H1 (cell line): ENCODE measurements at regions not wholly inside any gene's neighbourhood (a gene's known extent, or its start where the extent isn't known, plus 50 kb on each side); places are given as distances from the start of the nearest gene placed in this dataset.

Experiments used
- RAD21 ChIP-seq, 2 experiments: IDR thresholded peaks in 1 of 2; conservative IDR thresholded peaks in 1 of 2; 2 replicates each; pipeline ENCODE4 v1.6.1; 2011; ENCODE audit warnings: low read depth in 2 of 2, low read length in 2 of 2, improper control_type of control experiment in 1 of 2, inconsistent platforms in 1 of 2, mild to moderate bottlenecking in 1 of 2, moderate library complexity in 1 of 2
- TF ChIP-seq, protein P1 (sequence below): fragments of 300-600 bp; sonication (generic); IDR thresholded peaks from 2 replicates; pipeline ENCODE4 v1.7.1; 2012; ENCODE audit warnings: low read length, moderate library complexity, mild to moderate bottlenecking, inconsistent platforms; ENCODE audit not compliant: insufficient replicate concordance

DNA sequence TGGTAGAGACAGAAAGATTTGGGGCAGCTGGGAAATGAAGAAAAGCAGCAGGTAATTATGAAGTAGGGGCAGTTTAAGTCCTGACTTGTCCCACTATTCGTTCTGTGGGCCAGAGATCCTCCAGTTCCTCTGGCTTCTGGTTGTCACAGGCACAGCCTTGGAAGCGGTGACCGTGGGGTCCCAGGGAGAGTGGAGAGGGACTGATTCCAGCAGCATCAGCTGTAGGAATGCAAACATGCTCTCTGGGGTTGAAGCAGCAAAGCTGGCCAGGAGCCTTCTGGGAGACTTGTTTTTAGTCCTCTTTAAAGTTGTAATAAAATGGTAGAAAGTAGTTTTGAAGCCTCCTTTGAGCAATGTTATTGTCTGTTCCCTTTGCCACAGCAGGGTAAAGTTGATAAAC, 488.0 kb downstream of the LMO4 start (continued):
- TF ChIP-seq, protein P1, sequence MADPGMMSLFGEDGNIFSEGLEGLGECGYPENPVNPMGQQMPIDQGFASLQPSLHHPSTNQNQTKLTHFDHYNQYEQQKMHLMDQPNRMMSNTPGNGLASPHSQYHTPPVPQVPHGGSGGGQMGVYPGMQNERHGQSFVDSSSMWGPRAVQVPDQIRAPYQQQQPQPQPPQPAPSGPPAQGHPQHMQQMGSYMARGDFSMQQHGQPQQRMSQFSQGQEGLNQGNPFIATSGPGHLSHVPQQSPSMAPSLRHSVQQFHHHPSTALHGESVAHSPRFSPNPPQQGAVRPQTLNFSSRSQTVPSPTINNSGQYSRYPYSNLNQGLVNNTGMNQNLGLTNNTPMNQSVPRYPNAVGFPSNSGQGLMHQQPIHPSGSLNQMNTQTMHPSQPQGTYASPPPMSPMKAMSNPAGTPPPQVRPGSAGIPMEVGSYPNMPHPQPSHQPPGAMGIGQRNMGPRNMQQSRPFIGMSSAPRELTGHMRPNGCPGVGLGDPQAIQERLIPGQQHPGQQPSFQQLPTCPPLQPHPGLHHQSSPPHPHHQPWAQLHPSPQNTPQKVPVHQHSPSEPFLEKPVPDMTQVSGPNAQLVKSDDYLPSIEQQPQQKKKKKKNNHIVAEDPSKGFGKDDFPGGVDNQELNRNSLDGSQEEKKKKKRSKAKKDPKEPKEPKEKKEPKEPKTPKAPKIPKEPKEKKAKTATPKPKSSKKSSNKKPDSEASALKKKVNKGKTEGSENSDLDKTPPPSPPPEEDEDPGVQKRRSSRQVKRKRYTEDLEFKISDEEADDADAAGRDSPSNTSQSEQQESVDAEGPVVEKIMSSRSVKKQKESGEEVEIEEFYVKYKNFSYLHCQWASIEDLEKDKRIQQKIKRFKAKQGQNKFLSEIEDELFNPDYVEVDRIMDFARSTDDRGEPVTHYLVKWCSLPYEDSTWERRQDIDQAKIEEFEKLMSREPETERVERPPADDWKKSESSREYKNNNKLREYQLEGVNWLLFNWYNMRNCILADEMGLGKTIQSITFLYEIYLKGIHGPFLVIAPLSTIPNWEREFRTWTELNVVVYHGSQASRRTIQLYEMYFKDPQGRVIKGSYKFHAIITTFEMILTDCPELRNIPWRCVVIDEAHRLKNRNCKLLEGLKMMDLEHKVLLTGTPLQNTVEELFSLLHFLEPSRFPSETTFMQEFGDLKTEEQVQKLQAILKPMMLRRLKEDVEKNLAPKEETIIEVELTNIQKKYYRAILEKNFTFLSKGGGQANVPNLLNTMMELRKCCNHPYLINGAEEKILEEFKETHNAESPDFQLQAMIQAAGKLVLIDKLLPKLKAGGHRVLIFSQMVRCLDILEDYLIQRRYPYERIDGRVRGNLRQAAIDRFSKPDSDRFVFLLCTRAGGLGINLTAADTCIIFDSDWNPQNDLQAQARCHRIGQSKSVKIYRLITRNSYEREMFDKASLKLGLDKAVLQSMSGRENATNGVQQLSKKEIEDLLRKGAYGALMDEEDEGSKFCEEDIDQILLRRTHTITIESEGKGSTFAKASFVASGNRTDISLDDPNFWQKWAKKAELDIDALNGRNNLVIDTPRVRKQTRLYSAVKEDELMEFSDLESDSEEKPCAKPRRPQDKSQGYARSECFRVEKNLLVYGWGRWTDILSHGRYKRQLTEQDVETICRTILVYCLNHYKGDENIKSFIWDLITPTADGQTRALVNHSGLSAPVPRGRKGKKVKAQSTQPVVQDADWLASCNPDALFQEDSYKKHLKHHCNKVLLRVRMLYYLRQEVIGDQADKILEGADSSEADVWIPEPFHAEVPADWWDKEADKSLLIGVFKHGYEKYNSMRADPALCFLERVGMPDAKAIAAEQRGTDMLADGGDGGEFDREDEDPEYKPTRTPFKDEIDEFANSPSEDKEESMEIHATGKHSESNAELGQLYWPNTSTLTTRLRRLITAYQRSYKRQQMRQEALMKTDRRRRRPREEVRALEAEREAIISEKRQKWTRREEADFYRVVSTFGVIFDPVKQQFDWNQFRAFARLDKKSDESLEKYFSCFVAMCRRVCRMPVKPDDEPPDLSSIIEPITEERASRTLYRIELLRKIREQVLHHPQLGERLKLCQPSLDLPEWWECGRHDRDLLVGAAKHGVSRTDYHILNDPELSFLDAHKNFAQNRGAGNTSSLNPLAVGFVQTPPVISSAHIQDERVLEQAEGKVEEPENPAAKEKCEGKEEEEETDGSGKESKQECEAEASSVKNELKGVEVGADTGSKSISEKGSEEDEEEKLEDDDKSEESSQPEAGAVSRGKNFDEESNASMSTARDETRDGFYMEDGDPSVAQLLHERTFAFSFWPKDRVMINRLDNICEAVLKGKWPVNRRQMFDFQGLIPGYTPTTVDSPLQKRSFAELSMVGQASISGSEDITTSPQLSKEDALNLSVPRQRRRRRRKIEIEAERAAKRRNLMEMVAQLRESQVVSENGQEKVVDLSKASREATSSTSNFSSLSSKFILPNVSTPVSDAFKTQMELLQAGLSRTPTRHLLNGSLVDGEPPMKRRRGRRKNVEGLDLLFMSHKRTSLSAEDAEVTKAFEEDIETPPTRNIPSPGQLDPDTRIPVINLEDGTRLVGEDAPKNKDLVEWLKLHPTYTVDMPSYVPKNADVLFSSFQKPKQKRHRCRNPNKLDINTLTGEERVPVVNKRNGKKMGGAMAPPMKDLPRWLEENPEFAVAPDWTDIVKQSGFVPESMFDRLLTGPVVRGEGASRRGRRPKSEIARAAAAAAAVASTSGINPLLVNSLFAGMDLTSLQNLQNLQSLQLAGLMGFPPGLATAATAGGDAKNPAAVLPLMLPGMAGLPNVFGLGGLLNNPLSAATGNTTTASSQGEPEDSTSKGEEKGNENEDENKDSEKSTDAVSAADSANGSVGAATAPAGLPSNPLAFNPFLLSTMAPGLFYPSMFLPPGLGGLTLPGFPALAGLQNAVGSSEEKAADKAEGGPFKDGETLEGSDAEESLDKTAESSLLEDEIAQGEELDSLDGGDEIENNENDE, result no peak
- TF ChIP-seq RAD21 (IDR thresholded peaks at IDR 0.05 in 1 of 2, conservative IDR thresholded peaks at IDR 0.05 in 1 of 2; ENCODE audit: low read depth in 2 of 2, low read length in 2 of 2), result no peak
